ENCODE measurements at regions not wholly inside any gene's neighbourhood (a gene's known extent, or its start where the extent isn't known, plus 50 kb on each side); places are given as distances from the start of the nearest gene placed in this dataset.

GRCh38 chr2:220166616-220167015 is 539.2 kb downstream of the SLC4A3 start:
- TF ChIP-seq, protein P1, sequence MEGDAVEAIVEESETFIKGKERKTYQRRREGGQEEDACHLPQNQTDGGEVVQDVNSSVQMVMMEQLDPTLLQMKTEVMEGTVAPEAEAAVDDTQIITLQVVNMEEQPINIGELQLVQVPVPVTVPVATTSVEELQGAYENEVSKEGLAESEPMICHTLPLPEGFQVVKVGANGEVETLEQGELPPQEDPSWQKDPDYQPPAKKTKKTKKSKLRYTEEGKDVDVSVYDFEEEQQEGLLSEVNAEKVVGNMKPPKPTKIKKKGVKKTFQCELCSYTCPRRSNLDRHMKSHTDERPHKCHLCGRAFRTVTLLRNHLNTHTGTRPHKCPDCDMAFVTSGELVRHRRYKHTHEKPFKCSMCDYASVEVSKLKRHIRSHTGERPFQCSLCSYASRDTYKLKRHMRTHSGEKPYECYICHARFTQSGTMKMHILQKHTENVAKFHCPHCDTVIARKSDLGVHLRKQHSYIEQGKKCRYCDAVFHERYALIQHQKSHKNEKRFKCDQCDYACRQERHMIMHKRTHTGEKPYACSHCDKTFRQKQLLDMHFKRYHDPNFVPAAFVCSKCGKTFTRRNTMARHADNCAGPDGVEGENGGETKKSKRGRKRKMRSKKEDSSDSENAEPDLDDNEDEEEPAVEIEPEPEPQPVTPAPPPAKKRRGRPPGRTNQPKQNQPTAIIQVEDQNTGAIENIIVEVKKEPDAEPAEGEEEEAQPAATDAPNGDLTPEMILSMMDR (IDR thresholded peaks at IDR 0.05) = no peak
- TF ChIP-seq POLR2AphosphoS5 (IDR thresholded peaks at IDR 0.05) = no peak

All from breast epithelium (tissue), 3 donors.